GM12878 (cell line): ENCODE measurements at regions not wholly inside any gene's neighbourhood (a gene's known extent, or its start where the extent isn't known, plus 50 kb on each side); places are given as distances from the start of the nearest gene placed in this dataset.

Source experiments
- EP300 ChIP-seq, 2 experiments: fragments of 150-350 bp in 1 of 2; IDR thresholded peaks; 2 replicates each; pipeline ENCODE4 v1.6.1; 2011 to 2012; ENCODE audit warnings: low read depth in 2 of 2, low read length in 2 of 2, borderline replicate concordance in 1 of 2, improper control_type of control experiment in 1 of 2, inconsistent platforms in 1 of 2; ENCODE audit not compliant: control insufficient read depth in 1 of 2
- POLR2A ChIP-seq: IDR thresholded peaks from 2 replicates; pipeline ENCODE4 v1.6.1; 2011; ENCODE audit warnings: low read depth, mild to moderate bottlenecking, low read length
- STAT1 ChIP-seq: fragments of 450-650 bp; conservative IDR thresholded peaks from 2 replicates; pipeline ENCODE4 v1.6.1; 2014; ENCODE audit warnings: antibody characterized with exemption, mild to moderate bottlenecking
- TF ChIP-seq, protein P1 (sequence below): fragments of 450-650 bp; IDR thresholded peaks from 2 replicates; pipeline ENCODE4 v1.6.1; 2017; ENCODE audit warnings: mild to moderate bottlenecking
- TF ChIP-seq, protein P2 (sequence below): IDR thresholded peaks from 2 replicates; pipeline ENCODE4 v1.6.1; 2012; ENCODE audit warnings: low read length, inconsistent platforms
- TF ChIP-seq, protein P3 (sequence below): IDR thresholded peaks from 2 replicates; pipeline ENCODE4 v1.6.1; 2012; ENCODE audit warnings: low read depth, low read length, improper control_type of control experiment
- TF ChIP-seq, protein P4 (sequence below), 3 experiments: IDR thresholded peaks in 2 of 3; conservative IDR thresholded peaks in 1 of 3; 2 replicates each; pipeline ENCODE4 v1.5.1; 2011; ENCODE audit warnings: low read depth in 3 of 3, low read length in 3 of 3, mild to moderate bottlenecking in 3 of 3, control low read depth in 2 of 3, moderate library complexity in 2 of 3, inconsistent platforms in 1 of 3, mixed read lengths in 1 of 3; ENCODE audit not compliant: control insufficient read depth in 2 of 3, insufficient read depth in 1 of 3; ENCODE audit errors: extremely low read depth in 1 of 3

DNA sequence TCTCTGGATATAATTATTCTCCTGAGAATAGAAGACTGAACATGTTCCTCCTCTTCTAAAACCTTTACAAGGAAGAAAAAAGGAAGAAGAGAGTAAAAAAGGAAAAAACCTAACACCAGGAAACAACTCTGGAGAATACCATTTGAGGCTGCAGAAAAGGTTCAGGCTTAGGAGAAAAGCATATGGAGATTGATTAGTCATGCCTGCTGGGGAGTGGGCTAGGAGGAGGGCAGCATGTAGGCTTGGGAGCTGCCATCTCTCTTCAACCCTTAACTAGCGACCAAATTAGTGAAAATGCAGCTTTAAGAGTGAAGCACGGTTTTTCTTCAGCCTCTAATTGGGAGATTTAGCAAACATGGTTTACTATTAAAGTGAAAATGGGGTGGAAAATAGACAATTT lies 273.0 kb upstream of the CRY1 start:
- TF ChIP-seq, protein P1, sequence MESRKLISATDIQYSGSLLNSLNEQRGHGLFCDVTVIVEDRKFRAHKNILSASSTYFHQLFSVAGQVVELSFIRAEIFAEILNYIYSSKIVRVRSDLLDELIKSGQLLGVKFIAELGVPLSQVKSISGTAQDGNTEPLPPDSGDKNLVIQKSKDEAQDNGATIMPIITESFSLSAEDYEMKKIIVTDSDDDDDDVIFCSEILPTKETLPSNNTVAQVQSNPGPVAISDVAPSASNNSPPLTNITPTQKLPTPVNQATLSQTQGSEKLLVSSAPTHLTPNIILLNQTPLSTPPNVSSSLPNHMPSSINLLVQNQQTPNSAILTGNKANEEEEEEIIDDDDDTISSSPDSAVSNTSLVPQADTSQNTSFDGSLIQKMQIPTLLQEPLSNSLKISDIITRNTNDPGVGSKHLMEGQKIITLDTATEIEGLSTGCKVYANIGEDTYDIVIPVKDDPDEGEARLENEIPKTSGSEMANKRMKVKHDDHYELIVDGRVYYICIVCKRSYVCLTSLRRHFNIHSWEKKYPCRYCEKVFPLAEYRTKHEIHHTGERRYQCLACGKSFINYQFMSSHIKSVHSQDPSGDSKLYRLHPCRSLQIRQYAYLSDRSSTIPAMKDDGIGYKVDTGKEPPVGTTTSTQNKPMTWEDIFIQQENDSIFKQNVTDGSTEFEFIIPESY: no peak
- no peak for TF ChIP-seq EP300 (IDR thresholded peaks at IDR 0.05; ENCODE audit: borderline replicate concordance in 1 of 2, control insufficient read depth in 1 of 2, low read depth in 2 of 2, low read length in 2 of 2)
- no peak for TF ChIP-seq STAT1
- TF ChIP-seq, protein P2, sequence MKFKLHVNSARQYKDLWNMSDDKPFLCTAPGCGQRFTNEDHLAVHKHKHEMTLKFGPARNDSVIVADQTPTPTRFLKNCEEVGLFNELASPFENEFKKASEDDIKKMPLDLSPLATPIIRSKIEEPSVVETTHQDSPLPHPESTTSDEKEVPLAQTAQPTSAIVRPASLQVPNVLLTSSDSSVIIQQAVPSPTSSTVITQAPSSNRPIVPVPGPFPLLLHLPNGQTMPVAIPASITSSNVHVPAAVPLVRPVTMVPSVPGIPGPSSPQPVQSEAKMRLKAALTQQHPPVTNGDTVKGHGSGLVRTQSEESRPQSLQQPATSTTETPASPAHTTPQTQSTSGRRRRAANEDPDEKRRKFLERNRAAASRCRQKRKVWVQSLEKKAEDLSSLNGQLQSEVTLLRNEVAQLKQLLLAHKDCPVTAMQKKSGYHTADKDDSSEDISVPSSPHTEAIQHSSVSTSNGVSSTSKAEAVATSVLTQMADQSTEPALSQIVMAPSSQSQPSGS: no peak
- TF ChIP-seq, protein P3, sequence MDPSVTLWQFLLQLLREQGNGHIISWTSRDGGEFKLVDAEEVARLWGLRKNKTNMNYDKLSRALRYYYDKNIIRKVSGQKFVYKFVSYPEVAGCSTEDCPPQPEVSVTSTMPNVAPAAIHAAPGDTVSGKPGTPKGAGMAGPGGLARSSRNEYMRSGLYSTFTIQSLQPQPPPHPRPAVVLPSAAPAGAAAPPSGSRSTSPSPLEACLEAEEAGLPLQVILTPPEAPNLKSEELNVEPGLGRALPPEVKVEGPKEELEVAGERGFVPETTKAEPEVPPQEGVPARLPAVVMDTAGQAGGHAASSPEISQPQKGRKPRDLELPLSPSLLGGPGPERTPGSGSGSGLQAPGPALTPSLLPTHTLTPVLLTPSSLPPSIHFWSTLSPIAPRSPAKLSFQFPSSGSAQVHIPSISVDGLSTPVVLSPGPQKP: no peak
- TF ChIP-seq, protein P4, sequence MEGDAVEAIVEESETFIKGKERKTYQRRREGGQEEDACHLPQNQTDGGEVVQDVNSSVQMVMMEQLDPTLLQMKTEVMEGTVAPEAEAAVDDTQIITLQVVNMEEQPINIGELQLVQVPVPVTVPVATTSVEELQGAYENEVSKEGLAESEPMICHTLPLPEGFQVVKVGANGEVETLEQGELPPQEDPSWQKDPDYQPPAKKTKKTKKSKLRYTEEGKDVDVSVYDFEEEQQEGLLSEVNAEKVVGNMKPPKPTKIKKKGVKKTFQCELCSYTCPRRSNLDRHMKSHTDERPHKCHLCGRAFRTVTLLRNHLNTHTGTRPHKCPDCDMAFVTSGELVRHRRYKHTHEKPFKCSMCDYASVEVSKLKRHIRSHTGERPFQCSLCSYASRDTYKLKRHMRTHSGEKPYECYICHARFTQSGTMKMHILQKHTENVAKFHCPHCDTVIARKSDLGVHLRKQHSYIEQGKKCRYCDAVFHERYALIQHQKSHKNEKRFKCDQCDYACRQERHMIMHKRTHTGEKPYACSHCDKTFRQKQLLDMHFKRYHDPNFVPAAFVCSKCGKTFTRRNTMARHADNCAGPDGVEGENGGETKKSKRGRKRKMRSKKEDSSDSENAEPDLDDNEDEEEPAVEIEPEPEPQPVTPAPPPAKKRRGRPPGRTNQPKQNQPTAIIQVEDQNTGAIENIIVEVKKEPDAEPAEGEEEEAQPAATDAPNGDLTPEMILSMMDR (IDR thresholded peaks at IDR 0.05 in 2 of 3, conservative IDR thresholded peaks at IDR 0.05 in 1 of 3; ENCODE audit: control insufficient read depth in 2 of 3, extremely low read depth in 1 of 3, insufficient read depth in 1 of 3, low read depth in 3 of 3, low read length in 3 of 3): no peak
- TF ChIP-seq POLR2A: no peak
